OCI-LY7 (cell line): ENCODE measurements at regions not wholly inside any gene's neighbourhood (a gene's known extent, or its start where the extent isn't known, plus 50 kb on each side); places are given as distances from the start of the nearest gene placed in this dataset.

Source experiments
- BruUV-seq: library from RNA; stranded (reverse); fragments of 400-500 nt; replicated peaks from 2 replicates; lab custom pipeline; 2021; lab: Mats Ljungman, UMichigan
- CTCF ChIA-PET: fragments of 300-600 bp; sonication (Branson Sonifier 250); formaldehyde crosslinking; loops from one replicate; lab custom pipeline; 2022; ENCODE audit warnings: antibody characterized with exemption; ENCODE audit not compliant: unreplicated experiment; lab: Charles Lee
- POLR2A ChIA-PET: fragments of 300-600 bp; sonication (Branson Sonifier 250); formaldehyde crosslinking; loops from one replicate; lab custom pipeline; 2022; ENCODE audit warnings: antibody characterized with exemption; lab: Charles Lee
- DNase-seq: peaks from one replicate; pipeline ENCODE4 v3.0.0-alpha.2; 2015; ENCODE audit warnings: low spot score
- H2AFZ ChIP-seq: fragments of 200-600 bp; sonication (generic), shearing (Covaris generic); 2 replicates; pipeline ENCODE4 v1.6.1; 2014; ENCODE audit warnings: mild to moderate bottlenecking, antibody characterized with exemption, low read length, moderate library complexity
- H3K27ac ChIP-seq: fragments of 200-600 bp; sonication (generic); 2 replicates; pipeline ENCODE4 v1.5.1; 2014; ENCODE audit warnings: mixed run types, low read depth, mild to moderate bottlenecking, moderate library complexity, low read length, inconsistent platforms; ENCODE audit not compliant: poor library complexity, severe bottlenecking
- H3K36me3 ChIP-seq: fragments of 200-600 bp; sonication (generic); 2 replicates; pipeline ENCODE4 v1.6.1; 2014; ENCODE audit warnings: mild to moderate bottlenecking, antibody characterized with exemption, low read length, moderate library complexity, mixed read lengths; ENCODE audit not compliant: insufficient read depth
- H3K4me1 ChIP-seq: fragments of 200-600 bp; sonication (generic); 2 replicates; pipeline ENCODE4 v1.5.1; 2014; ENCODE audit warnings: mild to moderate bottlenecking, low read length; ENCODE audit not compliant: insufficient read depth, poor library complexity, severe bottlenecking
- H3K4me2 ChIP-seq: fragments of 200-600 bp; sonication (generic); 2 replicates; pipeline ENCODE4 v1.6.1; 2014; ENCODE audit warnings: mild to moderate bottlenecking, low read length
- H3K4me3 ChIP-seq: fragments of 200-600 bp; sonication (generic); 2 replicates; pipeline ENCODE4 v1.5.1; 2014; ENCODE audit warnings: mild to moderate bottlenecking, low read depth, low read length; ENCODE audit not compliant: poor library complexity, severe bottlenecking
- H3K79me2 ChIP-seq: fragments of 200-600 bp; sonication (generic); 2 replicates; pipeline ENCODE4 v1.6.1; 2016; ENCODE audit warnings: low read depth, mild to moderate bottlenecking, low read length, moderate library complexity, mixed read lengths; ENCODE audit not compliant: insufficient read depth
- H3K9me2 ChIP-seq: fragments of 200-600 bp; sonication (generic); 2 replicates; pipeline ENCODE4 v1.6.1; 2016; ENCODE audit warnings: mild to moderate bottlenecking, low read length, mixed read lengths; ENCODE audit not compliant: insufficient read depth
- H3K9me3 ChIP-seq: fragments of 200-600 bp; sonication (generic); 2 replicates; pipeline ENCODE4 v1.6.1; 2014; ENCODE audit warnings: mild to moderate bottlenecking, mixed run types, low read length, mixed read lengths
- H4K20me1 ChIP-seq: fragments of 200-600 bp; sonication (generic); 2 replicates; pipeline ENCODE4 v1.6.1; 2014; ENCODE audit warnings: mild to moderate bottlenecking, antibody characterized with exemption, low read length, moderate library complexity, mixed read lengths; ENCODE audit not compliant: insufficient read depth
- CTCF ChIP-seq: fragments of 200-600 bp; sonication (generic); conservative IDR thresholded peaks from 2 replicates; pipeline ENCODE4 v1.5.1; 2014; ENCODE audit warnings: mild to moderate bottlenecking, antibody characterized with exemption, low read length, moderate library complexity, mixed read lengths
- EZH2phosphoT487 ChIP-seq: fragments of 200-600 bp; sonication (generic); IDR thresholded peaks from 2 replicates; pipeline ENCODE4 v1.6.1; 2018; ENCODE audit warnings: low read depth, borderline replicate concordance, mild to moderate bottlenecking, mixed run types, antibody characterized with exemption, low read length, moderate library complexity, mixed read lengths
- intact Hi-C: fragments of 100-400 bp; cut with micrococcal nuclease; formaldehyde crosslinking; loops from one replicate; pipeline ENCODE4 v1.10.0; 2022; ENCODE audit not compliant: unreplicated experiment

- no peaks in the 10 kb centered on the region for H3K4me1 ChIP-seq
- H3K27ac ChIP-seq: no peak overlapping the region
- H3K36me3 ChIP-seq: no peaks in the 10 kb centered on the region
- no peak for DNase-seq
- intact Hi-C loops: no loop called here
- BruUV-seq: no TSS peak
- no peaks in the 10 kb centered on the region for H3K9me3 ChIP-seq
- no peak overlapping the region for H3K4me2 ChIP-seq
- no peaks in the 10 kb centered on the region for H3K79me2 ChIP-seq
- ChIA-PET POLR2A (no interaction called here), CTCF (no interaction called here)
- H4K20me1 ChIP-seq: no peaks in the 10 kb centered on the region
- H3K4me3 ChIP-seq: no peak overlapping the region
- no peaks in the 10 kb centered on the region; the same call in 1 of the 2 replicates for H3K9me2 ChIP-seq
- H2AFZ ChIP-seq: no peak overlapping the region
- TF ChIP-seq CTCF (no peak), EZH2phosphoT487 (no peak)
These were observed 59.3 kb upstream of the GRB10 start for GRCh38 chr7:50842041-50842440.

- TF ChIP-seq CTCF: no peak
- no peak for TF ChIP-seq EZH2phosphoT487
- POLR2A ChIA-PET: interaction anchor here (0.7 kb wide), 1 partner anchor 58 kb away, joined by 3 read pairs; no protein-coding TSS in a partner anchor
- Histone ChIP-seq H3K9me3 (no peaks in the 10 kb centered on the region), H3K36me3 (no peaks in the 10 kb centered on the region), H3K9me2 (no peaks in the 10 kb centered on the region; the same call in 1 of the 2 replicates), H2AFZ (no peak overlapping the region), H3K4me2 (no peak overlapping the region), H3K4me1 (no peaks in the 10 kb centered on the region), H3K79me2 (no peaks in the 10 kb centered on the region), H3K4me3 (no peak overlapping the region), H3K27ac (no peak overlapping the region), H4K20me1 (no peaks in the 10 kb centered on the region)
- BruUV-seq: no TSS peak
- DNase-seq: no peak
- intact Hi-C loops: no loop called here
- CTCF ChIA-PET: no interaction called here
These were observed 56.1 kb upstream of the GRB10 start for GRCh38 chr7:50838675-50839377.

GRCh38 chr7:50837965-50838364 is 55.3 kb upstream of the GRB10 start:
- Histone ChIP-seq H3K36me3 (no peaks in the 10 kb centered on the region), H3K9me3 (no peaks in the 10 kb centered on the region), H3K4me1 (no peaks in the 10 kb centered on the region), H3K4me3 (no peak overlapping the region), H3K4me2 (no peak overlapping the region), H4K20me1 (no peaks in the 10 kb centered on the region), H3K27ac (no peak overlapping the region), H3K79me2 (no peaks in the 10 kb centered on the region), H2AFZ (no peak overlapping the region), H3K9me2 (no peaks in the 10 kb centered on the region; the same call in 1 of the 2 replicates)
- intact Hi-C loops: no loop called here
- POLR2A ChIA-PET: no interaction called here
- no peak for DNase-seq
- TF ChIP-seq CTCF: no peak
- TF ChIP-seq EZH2phosphoT487: no peak
- CTCF ChIA-PET: no interaction called here
- no TSS peak for BruUV-seq
